ENCODE measurements at regions not wholly inside any gene's neighbourhood (a gene's known extent, or its start where the extent isn't known, plus 50 kb on each side); places are given as distances from the start of the nearest gene placed in this dataset.

- no peak for TF ChIP-seq E2F6 (IDR thresholded peaks at IDR 0.05)
- no peak for TF ChIP-seq GABPA (IDR thresholded peaks at IDR 0.05; ENCODE audit: borderline replicate concordance, insufficient read depth, low read length)
- no peak for TF ChIP-seq KDM5A (IDR thresholded peaks at IDR 0.05; ENCODE audit: low read length)
- no peak for TF ChIP-seq TBP (IDR thresholded peaks at IDR 0.05; ENCODE audit: low read depth, low read length)
- no peak for TF ChIP-seq MAFK (IDR thresholded peaks at IDR 0.05; ENCODE audit: low read depth, low read length)
- no peak for TF ChIP-seq CBX5 (IDR thresholded peaks at IDR 0.05; ENCODE audit: low read depth, low read length)
- no peak for TF ChIP-seq CTCF (IDR thresholded peaks at IDR 0.05; ENCODE audit: control extremely low read depth in 1 of 3, insufficient read depth in 1 of 3, low read depth in 1 of 3, low read length in 3 of 3)
These were observed 163.7 kb upstream of the CLEC14A start (continued) for GRCh38 chr14:38419579-38419978.

Data from H1 (cell line).